Endothelial cell of umbilical vein (primary cell): ENCODE measurements at regions not wholly inside any gene's neighbourhood (a gene's known extent, or its start where the extent isn't known, plus 50 kb on each side); places are given as distances from the start of the nearest gene placed in this dataset.

Source experiments
- BruUV-seq: library from RNA; stranded (reverse); fragments of 400-500 nt; replicated peaks from 2 replicates; lab custom pipeline; 2021; lab: Mats Ljungman, UMichigan
- CTCF ChIA-PET: fragments of 300-600, 350-600 bp; sonication (Branson Sonifier 250); formaldehyde crosslinking; loops from one replicate; lab custom pipeline; 2021; ENCODE audit warnings: antibody characterized with exemption, inconsistent platforms; lab: Charles Lee
- POLR2A ChIA-PET: fragments of 300-600, 350-600 bp; sonication (Branson Sonifier 250); formaldehyde crosslinking; loops from one replicate; lab custom pipeline; 2021; ENCODE audit warnings: antibody characterized with exemption, inconsistent platforms; lab: Charles Lee
- DNase-seq: peaks from one replicate; pipeline ENCODE4 v3.0.0-alpha.2; 2011; ENCODE audit warnings: low read depth, low spot score
- FAIRE-seq: peaks from 2 replicates; lab custom pipeline; 2011; peaks lifted over from hg19 to GRCh38; lab: Jason Lieb, UNC
- H2AFZ ChIP-seq: 2 replicates; pipeline ENCODE4 v1.6.0; 2012; ENCODE audit warnings: low read depth, low read length, control low read depth, inconsistent platforms
- H3K27ac ChIP-seq: 2 replicates; pipeline ENCODE4 v1.5.1; 2011; ENCODE audit warnings: low read depth, mild to moderate bottlenecking, control low read depth, low read length, moderate library complexity; ENCODE audit not compliant: insufficient read depth
- H3K27me3 ChIP-seq, 2 experiments: 2 replicates each; pipeline versions ENCODE4 v1.6.0 to v1.6.1; 2011; ENCODE audit warnings: low read length in 2 of 2, mixed read lengths in 1 of 2; ENCODE audit not compliant: control insufficient read depth in 2 of 2, insufficient read depth in 2 of 2
- H3K36me3 ChIP-seq, 2 experiments: 2 replicates in 1 of 2; 3 replicates in 1 of 2; pipeline ENCODE4 v1.5.1; 2011; ENCODE audit warnings: low read length in 2 of 2, mild to moderate bottlenecking in 1 of 2, moderate library complexity in 1 of 2; ENCODE audit not compliant: control insufficient read depth in 2 of 2, insufficient read depth in 2 of 2; ENCODE audit errors: extremely low read depth in 1 of 2
- H3K4me1 ChIP-seq: 3 replicates; pipeline ENCODE4 v1.5.1; 2011; ENCODE audit warnings: mild to moderate bottlenecking, low read length; ENCODE audit not compliant: control insufficient read depth, insufficient read depth; ENCODE audit errors: extremely low read depth
- H3K4me2 ChIP-seq: 2 replicates; pipeline ENCODE4 v1.6.1; 2011; ENCODE audit warnings: low read length, control low read depth, mixed read lengths; ENCODE audit not compliant: insufficient read depth
- H3K4me3 ChIP-seq, 3 experiments: fragments of 200-600 bp in 1 of 3; sonication (generic), shearing (Covaris generic) in 1 of 3; replicated peaks in 1 of 3; 2 replicates each; pipeline ENCODE4 v1.5.1; 2011 to 2016; ENCODE audit warnings: control low read depth in 3 of 3, low read length in 3 of 3, mild to moderate bottlenecking in 2 of 3, inconsistent platforms in 1 of 3, low read depth in 1 of 3, moderate library complexity in 1 of 3; ENCODE audit not compliant: insufficient read depth in 1 of 3
- H3K79me2 ChIP-seq: 2 replicates; pipeline ENCODE4 v1.6.0; 2012; ENCODE audit warnings: low read length, inconsistent platforms; ENCODE audit not compliant: control insufficient read depth, insufficient read depth
- H3K9ac ChIP-seq: replicated peaks from 2 replicates; pipeline ENCODE3; 2011; ENCODE audit warnings: low read length, control low read depth; ENCODE audit not compliant: insufficient read depth; ENCODE audit errors: extremely low read depth
- H3K9me1 ChIP-seq: replicated peaks from 3 replicates; pipeline ENCODE4 v1.6.0; 2011; ENCODE audit warnings: mild to moderate bottlenecking, low read length; ENCODE audit not compliant: control insufficient read depth, insufficient read depth; ENCODE audit errors: extremely low read depth
- H3K9me3 ChIP-seq: replicated peaks from 2 replicates; pipeline ENCODE4 v1.5.1; 2012; ENCODE audit warnings: low read length, inconsistent platforms; ENCODE audit not compliant: control insufficient read depth, insufficient read depth
- H4K20me1 ChIP-seq: replicated peaks from 2 replicates; pipeline ENCODE3; 2011; ENCODE audit warnings: mild to moderate bottlenecking, low read length; ENCODE audit not compliant: control insufficient read depth, insufficient read depth; ENCODE audit errors: extremely low read depth
- CTCF ChIP-seq, 2 donors: IDR thresholded peaks; 1 replicate in 1 of 2; 2 replicates in 1 of 2; pipeline ENCODE4 v1.5.1; 2011; ENCODE audit warnings: low read length in 2 of 2, mild to moderate bottlenecking in 2 of 2, moderate library complexity in 2 of 2, control low read depth in 1 of 2, inconsistent platforms in 1 of 2, low read depth in 1 of 2; ENCODE audit not compliant: insufficient read depth in 1 of 2; ENCODE audit errors: extremely low read depth in 1 of 2
- EZH2 ChIP-seq: IDR thresholded peaks from 2 replicates; pipeline ENCODE4 v1.6.1; 2012; ENCODE audit warnings: borderline replicate concordance, low read depth, mild to moderate bottlenecking, moderate library complexity, low read length, inconsistent platforms; ENCODE audit not compliant: severe bottlenecking
- FOS ChIP-seq: IDR thresholded peaks from 2 replicates; pipeline ENCODE4 v1.6.1; 2011; ENCODE audit warnings: mild to moderate bottlenecking, low read length, moderate library complexity, borderline replicate concordance; ENCODE audit not compliant: insufficient read depth
- GATA2 ChIP-seq: IDR thresholded peaks from 2 replicates; pipeline ENCODE4 v1.7.0; 2011; ENCODE audit warnings: low read depth, mild to moderate bottlenecking, moderate library complexity, mixed read lengths, low read length; ENCODE audit not compliant: insufficient read length, insufficient read depth
- JUN ChIP-seq: IDR thresholded peaks from 2 replicates; pipeline ENCODE4 v1.6.1; 2011; ENCODE audit warnings: borderline replicate concordance, low read depth; ENCODE audit not compliant: insufficient read length, insufficient read depth
- MAX ChIP-seq: IDR thresholded peaks from 2 replicates; pipeline ENCODE4 v1.6.1; 2011; ENCODE audit not compliant: insufficient read depth, insufficient read length
- MYC ChIP-seq: IDR thresholded peaks from one replicate; pipeline ENCODE4 v1.6.1; 2011; ENCODE audit warnings: mild to moderate bottlenecking, low read depth, low read length
- POLR2A ChIP-seq: IDR thresholded peaks from 2 replicates; pipeline ENCODE4 v1.6.1; 2012; ENCODE audit warnings: low read depth, mild to moderate bottlenecking, control low read depth, low read length
- POLR2AphosphoS5 ChIP-seq: IDR thresholded peaks from 2 replicates; pipeline ENCODE4 v1.6.1; 2012; ENCODE audit warnings: low read depth, mild to moderate bottlenecking, control low read depth, low read length, moderate library complexity; ENCODE audit not compliant: insufficient read depth
- dilution Hi-C: fragments of 300-500 bp; cut with MboI; formaldehyde crosslinking; loops from one replicate; pipeline ENCODE4 v1.15.0; 2019; ENCODE audit warnings: low sequenced_read_pairs; ENCODE audit not compliant: extremely low pct_ligation_motif_present
- intact Hi-C: fragments of 100-400 bp; cut with micrococcal nuclease; formaldehyde crosslinking; loops from one replicate; pipeline ENCODE4 v1.10.0; 2022

GRCh38 chr1:30165116-30165515 is 558.3 kb downstream of the MATN1 start:
- dilution Hi-C loops = no loop called here
- POLR2A ChIA-PET = no interaction called here

More at GRCh38 chr1:30165116-30165515, 558.3 kb downstream of the MATN1 start:
- CTCF ChIA-PET = no interaction called here
- Histone ChIP-seq H3K4me2 (no peak overlapping the region), H3K79me2 (no peaks in the 10 kb centered on the region), H3K4me1 (no peaks in the 10 kb centered on the region), H3K9me3 (no peaks in the 10 kb centered on the region), H3K27me3 (no peaks in the 10 kb centered on the region), H3K36me3 (no peaks in the 10 kb centered on the region), H2AFZ (no peak overlapping the region), H3K4me3 (no peak overlapping the region), H3K9ac (no peak overlapping the region), H4K20me1 (no peaks in the 10 kb centered on the region), H3K27ac (no peak overlapping the region), H3K9me1 (no peaks in the 10 kb centered on the region)
- FAIRE-seq (no peak), DNase-seq (no peak)
- intact Hi-C loops = no loop called here
- TF ChIP-seq EZH2 = no peak
- no peak for TF ChIP-seq FOS
- TF ChIP-seq CTCF (IDR thresholded peaks at IDR 0.05; ENCODE audit: extremely low read depth in 1 of 2, insufficient read depth in 1 of 2, low read depth in 1 of 2, low read length in 2 of 2) = no peak
- no peak for TF ChIP-seq JUN
- no peak for TF ChIP-seq GATA2
- TF ChIP-seq MAX = no peak
- no peak for TF ChIP-seq POLR2A
- no peak for TF ChIP-seq POLR2AphosphoS5
- no peak for TF ChIP-seq MYC
- no TSS peak for BruUV-seq
